AG04449 (cell line): ENCODE measurements at regions not wholly inside any gene's neighbourhood (a gene's known extent, or its start where the extent isn't known, plus 50 kb on each side); places are given as distances from the start of the nearest gene placed in this dataset.

Source experiments
- CTCF ChIA-PET: fragments of 350-600 bp; formaldehyde crosslinking; extraction: SDS; loops from one replicate; lab custom pipeline; 2021; ENCODE audit warnings: antibody characterized with exemption; lab: Yijun Ruan, JAX
- POLR2A ChIA-PET: fragments of 400-600, 350-600 bp; formaldehyde crosslinking; extraction: SDS; loops from one replicate; lab custom pipeline; 2020; ENCODE audit warnings: antibody characterized with exemption, inconsistent platforms; lab: Yijun Ruan, JAX
- DNase-seq: peaks from one replicate; pipeline ENCODE4 v3.0.0-alpha.2; 2010; ENCODE audit warnings: low read depth, low spot score
- H3K4me3 ChIP-seq: 2 replicates; pipeline ENCODE4 v1.5.1; 2011; ENCODE audit warnings: low read depth, mild to moderate bottlenecking, control low read depth, low read length
- CTCF ChIP-seq: IDR thresholded peaks from one replicate; pipeline ENCODE4 v1.5.1; 2011; ENCODE audit warnings: mild to moderate bottlenecking, moderate library complexity, low read length, control low read depth, inconsistent platforms; ENCODE audit not compliant: insufficient read depth; ENCODE audit errors: missing control alignments

DNA sequence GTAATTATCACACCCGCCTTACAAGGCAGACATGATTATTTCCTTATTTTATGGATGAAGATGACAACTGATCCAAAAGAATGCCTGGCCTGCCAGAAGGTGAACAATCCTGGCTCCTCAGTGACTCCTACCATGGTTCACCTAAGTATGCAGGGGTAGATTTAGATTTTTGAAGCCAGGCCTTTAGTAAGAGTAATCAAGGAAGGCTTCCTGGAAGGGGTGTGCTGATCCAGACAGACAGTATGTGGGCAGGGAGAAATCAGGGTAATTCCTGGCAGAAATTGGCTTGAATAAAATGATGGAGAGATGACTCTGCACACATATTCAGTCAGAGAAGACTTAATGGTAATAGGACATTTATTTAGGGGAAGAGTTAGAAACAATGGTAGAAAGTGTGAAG is 637.7 kb upstream of the FANCL start:
- ChIA-PET CTCF (no interaction called here), POLR2A (no interaction called here)

DNA sequence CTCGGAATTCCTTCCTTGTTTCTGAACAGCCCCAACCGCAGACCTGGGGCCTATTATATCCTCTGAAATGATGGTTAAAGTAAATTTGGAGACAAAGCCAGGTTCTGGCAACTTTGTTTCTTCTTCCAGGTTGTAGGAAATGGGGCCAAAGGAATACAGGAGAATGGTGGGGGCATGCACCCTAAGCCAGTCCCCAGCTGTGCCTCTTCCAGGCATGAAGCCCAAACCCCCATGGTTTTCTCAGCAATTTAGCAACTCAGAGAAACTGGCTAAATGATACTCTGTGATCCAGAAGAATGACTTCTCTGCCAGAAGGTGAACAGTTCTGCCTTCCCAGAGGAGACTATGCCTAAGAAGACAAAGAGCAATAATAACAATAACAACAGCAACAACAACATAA is 635.0 kb upstream of the FANCL start:
- POLR2A ChIA-PET: no interaction called here
- CTCF ChIA-PET: no interaction called here
- DNase-seq: no peak
- no peak overlapping the region for H3K4me3 ChIP-seq
- no peak for TF ChIP-seq CTCF

More for the DNA sequence above, 637.7 kb upstream of the FANCL start:
- no peak for DNase-seq
- TF ChIP-seq CTCF: no peak
- no peak overlapping the region for H3K4me3 ChIP-seq

DNA sequence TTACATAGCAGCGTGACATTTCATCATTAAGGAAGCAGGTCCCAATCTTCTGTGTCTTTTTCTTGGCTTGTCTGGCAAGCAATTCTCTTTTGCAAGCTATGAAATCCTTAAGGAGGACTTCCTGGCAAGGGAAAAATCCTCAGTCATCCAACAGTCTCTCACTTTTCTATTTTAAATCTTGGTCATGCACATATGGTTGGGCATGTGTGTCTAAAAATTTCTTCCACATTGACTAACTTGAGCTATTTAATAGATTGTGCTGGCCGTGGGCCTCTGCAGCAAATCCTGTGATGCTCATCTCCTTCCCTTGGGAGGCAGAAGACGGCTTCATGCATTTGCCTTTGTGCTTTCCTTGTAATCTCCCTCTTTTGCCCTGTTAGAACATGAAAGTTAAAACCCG is 634.3 kb upstream of the FANCL start:
- no peak for DNase-seq
- no peak for TF ChIP-seq CTCF
- H3K4me3 ChIP-seq: no peak overlapping the region
- ChIA-PET POLR2A (no interaction called here), CTCF (no interaction called here)

- no peak for DNase-seq
- CTCF ChIA-PET: no interaction called here
- POLR2A ChIA-PET: no interaction called here
- no peak overlapping the region for H3K4me3 ChIP-seq
- no peak for TF ChIP-seq CTCF
These were observed 630.5 kb upstream of the FANCL start for GRCh38 chr2:58871469-58872142.

- POLR2A ChIA-PET: no interaction called here
- TF ChIP-seq CTCF: no peak
- no peak for DNase-seq
- CTCF ChIA-PET: no interaction called here
- H3K4me3 ChIP-seq: no peak overlapping the region
These were observed 629.6 kb upstream of the FANCL start for GRCh38 chr2:58870704-58871103.

DNA sequence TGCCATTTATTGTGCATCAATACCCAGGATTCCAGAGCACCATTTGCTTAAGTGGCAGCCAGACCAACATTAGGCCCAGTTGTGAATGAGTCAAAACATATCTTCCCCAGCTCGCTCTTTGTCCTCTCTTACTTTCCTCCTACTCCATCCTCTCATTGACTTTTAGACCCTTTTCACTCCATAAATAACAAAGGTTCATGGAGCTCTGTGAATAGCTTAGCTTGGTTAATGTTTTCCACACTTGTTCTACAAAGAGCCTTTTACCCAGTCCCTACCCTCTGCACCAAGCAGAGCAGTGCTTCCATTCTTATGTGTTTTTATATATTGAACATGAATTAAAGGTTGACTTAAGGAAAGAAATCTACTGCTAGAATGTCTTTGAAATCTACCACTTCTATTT is 625.8 kb upstream of the FANCL start:
- DNase-seq: no peak
- ChIA-PET CTCF (interaction anchor here (1.0 kb wide), 1 partner anchor 13 kb away, joined by 3 read pairs; no protein-coding TSS in a partner anchor), POLR2A (no interaction called here)
- H3K4me3 ChIP-seq: no peak overlapping the region
- TF ChIP-seq CTCF: no peak
